Heart right ventricle (tissue), 16 donors: ENCODE measurements at regions not wholly inside any gene's neighbourhood (a gene's known extent, or its start where the extent isn't known, plus 50 kb on each side); places are given as distances from the start of the nearest gene placed in this dataset.

Experiments used
- ATAC-seq, 8 donors: fragments of 200-7000 bp; cut with Tn5 transposase; one replicate each; pipeline ENCODE4 v1.9.1; 2020; ENCODE audit warnings: mild to moderate bottlenecking in 8 of 8, moderate library complexity in 8 of 8, moderate number of reproducible peaks in 1 of 8
- DNase-seq, 2 donors: peaks; one replicate each; pipeline ENCODE4 v3.0.0-alpha.2; 2020
- H3K27ac ChIP-seq, 10 donors: fragments of 200-600 bp; sonication (generic) in 2 of 10; one replicate each; pipeline versions ENCODE4 v1.5.0 to v1.8.0; 2020 to 2022; ENCODE audit warnings: mild to moderate bottlenecking in 3 of 10
- H3K27me3 ChIP-seq, 7 donors: fragments of 200-600 bp; one replicate each; pipeline ENCODE4 v1.8.0; 2021 to 2022; ENCODE audit warnings: mild to moderate bottlenecking in 2 of 7
- H3K36me3 ChIP-seq, 9 donors: fragments of 200-600 bp; sonication (generic) in 1 of 9; one replicate each; pipeline versions ENCODE4 v1.5.0 to v1.8.0; 2020 to 2022; ENCODE audit warnings: mild to moderate bottlenecking in 2 of 9
- H3K4me1 ChIP-seq, 9 donors: fragments of 200-600 bp; sonication (generic) in 1 of 9; one replicate each; pipeline versions ENCODE4 v1.5.0 to v1.8.0; 2020 to 2022; ENCODE audit warnings: mild to moderate bottlenecking in 4 of 9
- H3K4me3 ChIP-seq, 10 donors: fragments of 200-600 bp; sonication (generic) in 2 of 10; one replicate each; pipeline versions ENCODE4 v1.5.0 to v1.8.0; 2020 to 2022; ENCODE audit warnings: mild to moderate bottlenecking in 7 of 10, moderate library complexity in 2 of 10
- H3K9me3 ChIP-seq, 11 donors: fragments of 200-600 bp in 10 of 11; sonication (generic) in 2 of 11; one replicate each; pipeline versions ENCODE4 v1.5.0 to v1.8.0; 2013 to 2022; ENCODE audit warnings: mild to moderate bottlenecking in 2 of 11, control low read depth in 1 of 11, moderate library complexity in 1 of 11
- CTCF ChIP-seq, 9 donors: fragments of 200-600 bp; sonication (generic) in 2 of 9; IDR thresholded peaks; one replicate each; pipeline versions ENCODE4 v1.5.0 to v1.8.0; 2021 to 2022; ENCODE audit warnings: antibody characterized with exemption in 9 of 9, mild to moderate bottlenecking in 5 of 9, moderate library complexity in 1 of 9
- WGBS, 2 donors: extraction: QIAGEN DNeasy Blood & Tissue Kit; methylation state at CpG; one replicate each; pipeline ENCODE4 v1.1.7; 2013; ENCODE audit warnings: inconsistent platforms in 1 of 2; 5-methylcytosine and 5-hydroxymethylcytosine counted together
- intact Hi-C, 10 donors: fragments of 100-400 bp; cut with DNase I; formaldehyde crosslinking; loops; one replicate each; pipeline versions ENCODE4 v1.11.1 to v1.14.2; 2022
- donor health status: Arrhythmogenic right ventricular cardiomyopathy.
- donor health status: ischemic (EF 13 %, LVEDD 7.1; RV severe dilation, severe dysfunction).
- donor health status: healthy with polysubstance abuse.
- donor health status: DM: no; HTN: yes; CAD: no.
- donor health status: DM: no; HTN: no; CAD: no.
- donor health status: ischemic (EF 25% LVEDD 6.9; RV normal size, moderate dysfunction).
- donor health status: ischemic (EF 25% LVEDD 5.7; RV mildly dilated, moderate dysfunction).
- donor health status: healthy.
- donor health status: DM: yes; HTN: yes; CAD: no.
- donor health status: Ischemic cardiomyopathy.
- donor health status: ischemic (EF 35%, LVEDD 5.7; RV mildly dilated, moderate dysfunction).
- donor health status: nonischemic (EF 11% LVEDD 7.7; RV severe dilation, severe dysfunction).
- donor health status: DM: yes; HTN: yes; CAD: no.
- donor health status: PGD.
- donor health status: ischemic (EF 29% LVEDD 5.4; RV normal size, mild dysfunction).
- donor health status: nonischemic (EF 23%, LVEDD 6.1; RV moderate dilation, normal function).

DNA sequence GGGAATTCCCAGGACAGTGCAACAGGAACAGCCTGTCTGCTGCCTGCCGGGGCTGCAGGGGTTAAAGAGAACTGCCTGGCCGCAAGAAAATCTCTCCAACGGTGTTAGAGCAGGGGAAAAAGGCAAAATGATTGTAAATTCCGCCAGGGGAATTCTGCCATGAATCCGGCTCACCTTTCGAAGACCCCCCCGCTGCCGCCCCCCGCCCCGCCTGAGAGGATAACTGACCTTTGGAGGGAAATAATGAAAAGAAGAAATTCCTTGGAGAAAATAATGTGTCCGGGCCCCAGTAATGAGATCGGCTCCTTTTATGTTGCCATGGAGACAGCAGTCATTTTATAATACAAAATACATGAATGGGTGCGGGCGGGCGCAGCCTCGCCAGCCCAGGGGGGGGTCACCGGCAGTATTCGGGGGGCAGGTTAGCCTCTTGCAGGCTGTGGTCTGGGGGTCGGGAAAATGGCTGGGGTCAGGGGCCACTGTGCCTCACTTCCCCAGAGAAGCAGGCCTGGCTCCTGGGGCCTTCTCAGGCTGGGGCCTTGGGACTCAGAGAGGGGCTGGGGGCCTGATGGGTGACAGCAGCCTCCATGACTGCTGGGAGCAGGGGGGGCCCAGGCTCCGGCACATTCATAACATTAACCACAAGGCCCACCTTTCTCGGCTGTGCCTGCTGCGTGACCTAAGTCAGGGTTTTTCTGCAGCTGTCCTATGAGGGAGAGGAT, 228.1 kb downstream of the MN1 start:
- intact Hi-C loops = loop anchor here in 1 of 10 donors (2.0 kb wide), 1 partner anchor 57 kb away; no protein-coding TSS in a partner anchor
- WGBS, 2 donors = 42 to 43% methylated on average over 22 of the region's 22 CpGs
- TF ChIP-seq CTCF (IDR thresholded peaks at IDR 0.05) = no peak
- no peak overlapping the region for H3K27ac ChIP-seq
- ATAC-seq = no peak
- H3K4me3 ChIP-seq = no peak overlapping the region
- no peaks in the 10 kb centered on the region for H3K36me3 ChIP-seq
- H3K9me3 ChIP-seq = peaks cover 0 to 14% (median 3%) of the 10 kb centered on the region in 11 donors
- no peak for DNase-seq
- H3K4me1 ChIP-seq = peaks cover 4 to 31% (median 10%) of the 10 kb centered on the region in 9 donors
- H3K27me3 ChIP-seq = peaks cover 0 to 59% (median 42%) of the 10 kb centered on the region in 7 donors

DNA sequence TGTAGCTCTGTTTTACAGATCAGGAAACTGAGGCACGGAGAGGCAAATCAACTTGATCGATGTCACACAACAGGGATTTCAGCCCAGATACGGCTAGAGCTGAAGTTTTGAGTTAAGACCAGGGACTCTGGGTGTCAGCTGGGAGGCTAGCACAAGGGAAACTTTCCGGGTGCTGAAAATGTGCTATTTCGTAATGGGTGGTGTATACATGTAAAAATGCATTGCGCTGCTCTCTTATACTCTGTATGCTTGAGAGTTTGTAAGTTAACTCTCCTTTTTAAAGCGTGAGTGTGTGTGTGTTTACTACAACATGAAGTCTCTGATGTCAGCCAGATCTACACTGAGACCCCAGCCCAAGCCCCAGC, 227.6 kb downstream of the MN1 start:
- no peak overlapping the region for H3K27ac ChIP-seq
- no peak for ATAC-seq
- intact Hi-C loops = loop anchor here in 1 of 10 donors (2.0 kb wide), 1 partner anchor 57 kb away; no protein-coding TSS in a partner anchor
- no peaks in the 10 kb centered on the region for H3K36me3 ChIP-seq
- peaks cover 4 to 33% (median 10%) of the 10 kb centered on the region in 9 donors for H3K4me1 ChIP-seq
- peaks cover 0 to 56% (median 42%) of the 10 kb centered on the region in 7 donors for H3K27me3 ChIP-seq
- no peak for DNase-seq
- no peak overlapping the region for H3K4me3 ChIP-seq
- peaks cover 0 to 14% (median 3%) of the 10 kb centered on the region in 11 donors for H3K9me3 ChIP-seq
- TF ChIP-seq CTCF (IDR thresholded peaks at IDR 0.05) = no peak
- 86 to 89% methylated on average over 7 of the region's 7 CpGs for WGBS, 2 donors

DNA sequence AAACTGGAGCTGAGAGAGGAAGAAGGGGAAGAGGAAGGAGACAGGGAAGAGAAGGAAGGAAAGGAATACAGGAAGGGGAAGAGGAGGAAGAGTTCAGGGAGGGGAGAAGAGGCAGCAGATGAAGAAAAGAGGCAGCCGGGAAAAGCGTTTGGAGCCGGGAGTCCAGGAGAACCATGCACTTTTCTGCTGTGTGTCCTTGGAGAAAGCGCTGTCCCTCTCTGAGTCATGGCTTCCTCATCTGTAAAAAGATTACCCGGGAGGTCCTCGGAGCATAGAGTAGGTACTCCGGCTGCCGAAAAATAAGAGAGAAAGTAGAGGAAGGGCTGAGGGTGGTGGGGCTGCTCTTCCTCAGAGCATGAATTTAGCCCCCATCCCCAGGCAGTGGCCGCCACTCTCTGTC, 226.9 kb downstream of the MN1 start:
- DNase-seq (no peak), ATAC-seq (no peak)
- Histone ChIP-seq H3K27me3 (peaks cover 0 to 49% (median 42%) of the 10 kb centered on the region in 7 donors), H3K9me3 (peaks cover 0 to 14% (median 3%) of the 10 kb centered on the region in 11 donors), H3K4me3 (no peak overlapping the region), H3K27ac (no peak overlapping the region), H3K36me3 (no peaks in the 10 kb centered on the region), H3K4me1 (peaks cover 4 to 39% (median 11%) of the 10 kb centered on the region in 9 donors)
- TF ChIP-seq CTCF (IDR thresholded peaks at IDR 0.05) = no peak
- 78 to 79% methylated on average over 9 of the region's 9 CpGs for WGBS, 2 donors
- intact Hi-C loops = loop anchor here in 2 of 10 donors (2.0 to 5.0 kb wide), 2 partner anchors 57 to 58 kb away; no protein-coding TSS in a partner anchor

DNA sequence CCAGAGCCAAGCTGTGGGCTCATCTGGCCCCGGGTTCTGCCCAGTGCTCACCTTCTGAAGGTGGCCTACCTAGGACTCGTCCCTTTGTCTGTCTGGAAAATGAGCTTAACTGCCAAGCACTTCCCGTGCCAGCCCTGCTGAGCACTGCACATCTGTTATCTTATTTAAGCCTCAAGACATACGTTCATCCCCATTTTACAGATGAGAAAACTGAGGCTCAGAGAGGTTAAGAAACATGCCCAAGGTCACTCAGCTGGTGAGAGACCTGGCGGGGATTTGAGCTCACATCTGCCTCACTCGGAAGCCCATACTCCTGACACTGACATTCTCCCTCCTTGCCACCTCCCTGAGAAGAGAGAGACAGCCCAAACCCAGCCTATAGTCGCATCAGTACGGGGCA, 226.2 kb downstream of the MN1 start:
- no peak overlapping the region for H3K4me3 ChIP-seq
- peaks cover 0 to 14% (median 3%) of the 10 kb centered on the region in 11 donors for H3K9me3 ChIP-seq
- H3K27ac ChIP-seq = peak overlapping the region in 7 of 10 donors; percentile 33 to 86 (median 72)
- TF ChIP-seq CTCF (IDR thresholded peaks at IDR 0.05) = no peak
- peaks cover 4 to 42% (median 11%) of the 10 kb centered on the region in 9 donors for H3K4me1 ChIP-seq
- H3K36me3 ChIP-seq = no peaks in the 10 kb centered on the region
- WGBS, 2 donors = 83 to 92% methylated on average over 8 of the region's 8 CpGs
- intact Hi-C loops = loop anchor here in 2 of 10 donors (2.0 to 5.0 kb wide), 2 partner anchors 58 to 59 kb away; no protein-coding TSS in a partner anchor
- peaks cover 0 to 47% (median 41%) of the 10 kb centered on the region in 7 donors for H3K27me3 ChIP-seq
- ATAC-seq (no peak), DNase-seq (no peak)
